Spinal cord (tissue), 9 donors: ENCODE measurements at regions not wholly inside any gene's neighbourhood (a gene's known extent, or its start where the extent isn't known, plus 50 kb on each side); places are given as distances from the start of the nearest gene placed in this dataset.
A peak's percentile ranks its signal among the peaks of the same experiment; 100 is the strongest.

Experiments used
- DNase-seq, 6 donors: peaks; one replicate each; pipeline versions ENCODE4 v3.0.0 to v3.0.0-alpha.2; 2013 to 2015; ENCODE audit warnings: low spot score in 6 of 6, low read depth in 4 of 6
- H3K27ac ChIP-seq: one replicate; pipeline ENCODE4 v1.5.1; 2013; ENCODE audit warnings: low read depth, low read length, control low read depth
- H3K27me3 ChIP-seq: one replicate; pipeline ENCODE4 v1.6.1; 2013; ENCODE audit warnings: low read length; ENCODE audit not compliant: control insufficient read depth, insufficient read depth
- H3K36me3 ChIP-seq: one replicate; pipeline ENCODE4 v1.6.1; 2013; ENCODE audit warnings: low read length; ENCODE audit not compliant: control insufficient read depth, insufficient read depth
- H3K4me1 ChIP-seq: one replicate; pipeline ENCODE4 v1.6.1; 2013; ENCODE audit warnings: low read length; ENCODE audit not compliant: control insufficient read depth, insufficient read depth
- H3K4me3 ChIP-seq: one replicate; pipeline ENCODE4 v1.5.1; 2013; ENCODE audit warnings: low read depth, low read length, control low read depth
- H3K9me3 ChIP-seq: one replicate; pipeline ENCODE4 v1.6.1; 2013; ENCODE audit warnings: low read length; ENCODE audit not compliant: control insufficient read depth, insufficient read depth
- WGBS: methylation state at CpG from one replicate; pipeline ENCODE4 v1.1.5; 2013; ENCODE audit warnings: missing lambda C conversion rate; ENCODE audit not compliant: insufficient coverage; 5-methylcytosine and 5-hydroxymethylcytosine counted together
- donor health status: healthy.

- H3K27me3 ChIP-seq, result no peaks in the 10 kb centered on the region
- WGBS, result no CpG with 5 or more reads among the region's 2 CpGs
- no peak overlapping the region for H3K27ac ChIP-seq
These were observed 551.0 kb upstream of the ZWINT start for GRCh38 chr10:56912043-56912442.

GRCh38 chr10:56905051-56905450, 544.0 kb upstream of the ZWINT start:
- no peaks in the 10 kb centered on the region for H3K27me3 ChIP-seq
- no peak overlapping the region for H3K27ac ChIP-seq
- H3K4me3 ChIP-seq, result no peak overlapping the region
- no peaks in the 10 kb centered on the region for H3K9me3 ChIP-seq
- no peaks in the 10 kb centered on the region for H3K4me1 ChIP-seq
- no peaks in the 10 kb centered on the region for H3K36me3 ChIP-seq
- DNase-seq, result no peak

More at GRCh38 chr10:56912043-56912442, 551.0 kb upstream of the ZWINT start:
- Histone ChIP-seq H3K4me1 (no peaks in the 10 kb centered on the region), H3K36me3 (no peaks in the 10 kb centered on the region), H3K4me3 (no peak overlapping the region), H3K9me3 (no peaks in the 10 kb centered on the region)
- DNase-seq, result no peak

- WGBS, result 89% methylated on average over 1 of the region's 3 CpGs
- H3K4me3 ChIP-seq, result no peak overlapping the region
These were observed 541.5 kb upstream of the ZWINT start for GRCh38 chr10:56902554-56902953.

GRCh38 chr10:56895306-56895705, 534.2 kb upstream of the ZWINT start:
- no peaks in the 10 kb centered on the region for H3K27me3 ChIP-seq
- 60% methylated on average over 1 of the region's 6 CpGs for WGBS

More at GRCh38 chr10:56902554-56902953, 541.5 kb upstream of the ZWINT start:
- DNase-seq, result no peak
- Histone ChIP-seq H3K36me3 (no peaks in the 10 kb centered on the region), H3K4me1 (no peaks in the 10 kb centered on the region), H3K27ac (no peak overlapping the region), H3K9me3 (no peaks in the 10 kb centered on the region), H3K27me3 (no peaks in the 10 kb centered on the region)

GRCh38 chr10:56881218-56881617, 520.2 kb upstream of the ZWINT start:
- 94% methylated on average over 2 of the region's 3 CpGs for WGBS
- H3K9me3 ChIP-seq, result no peaks in the 10 kb centered on the region
- H3K4me3 ChIP-seq, result no peak overlapping the region
- no peaks in the 10 kb centered on the region for H3K27me3 ChIP-seq
- H3K27ac ChIP-seq, result no peak overlapping the region
- no peaks in the 10 kb centered on the region for H3K36me3 ChIP-seq
- no peak for DNase-seq
- H3K4me1 ChIP-seq, result no peaks in the 10 kb centered on the region

More at GRCh38 chr10:56895306-56895705, 534.2 kb upstream of the ZWINT start:
- Histone ChIP-seq H3K4me3 (no peak overlapping the region), H3K4me1 (no peaks in the 10 kb centered on the region), H3K27ac (no peak overlapping the region), H3K36me3 (no peaks in the 10 kb centered on the region), H3K9me3 (no peaks in the 10 kb centered on the region)
- no peak for DNase-seq

- Histone ChIP-seq H3K27me3 (no peaks in the 10 kb centered on the region), H3K9me3 (no peaks in the 10 kb centered on the region), H3K4me1 (no peaks in the 10 kb centered on the region), H3K36me3 (no peaks in the 10 kb centered on the region), H3K27ac (no peak overlapping the region), H3K4me3 (no peak overlapping the region)
- 58% methylated on average over 4 of the region's 4 CpGs for WGBS
- peak in 1 of 6 donors; percentile 7 for DNase-seq
These were observed 519.5 kb upstream of the ZWINT start for GRCh38 chr10:56880606-56881005.

- no CpG with 5 or more reads among the region's 1 CpG for WGBS
- Histone ChIP-seq H3K4me3 (no peak overlapping the region), H3K4me1 (no peaks in the 10 kb centered on the region), H3K9me3 (no peaks in the 10 kb centered on the region), H3K27me3 (no peaks in the 10 kb centered on the region), H3K27ac (no peak overlapping the region), H3K36me3 (no peaks in the 10 kb centered on the region)
- no peak for DNase-seq
These were observed 513.9 kb upstream of the ZWINT start for GRCh38 chr10:56874950-56875349.

GRCh38 chr10:56871160-56871668, 510.2 kb upstream of the ZWINT start:
- Histone ChIP-seq H3K4me1 (no peaks in the 10 kb centered on the region), H3K36me3 (no peaks in the 10 kb centered on the region), H3K27ac (no peak overlapping the region), H3K9me3 (no peaks in the 10 kb centered on the region), H3K4me3 (no peak overlapping the region), H3K27me3 (no peaks in the 10 kb centered on the region)
- DNase-seq, result no peak

GRCh38 chr10:56867236-56867635, 506.2 kb upstream of the ZWINT start:
- WGBS, result 96% methylated on average over 3 of the region's 3 CpGs
- peak in 1 of 6 donors; percentile 30 for DNase-seq
- Histone ChIP-seq H3K9me3 (no peaks in the 10 kb centered on the region), H3K36me3 (no peaks in the 10 kb centered on the region), H3K4me1 (no peaks in the 10 kb centered on the region), H3K27ac (no peak overlapping the region), H3K27me3 (no peaks in the 10 kb centered on the region), H3K4me3 (no peak overlapping the region)

GRCh38 chr10:56856569-56856968, 495.5 kb upstream of the ZWINT start:
- H3K27ac ChIP-seq, result no peak overlapping the region
- WGBS, result no CpG with 5 or more reads among the region's 2 CpGs
- H3K4me1 ChIP-seq, result no peaks in the 10 kb centered on the region
- H3K4me3 ChIP-seq, result no peak overlapping the region
- H3K9me3 ChIP-seq, result no peaks in the 10 kb centered on the region
- no peak for DNase-seq
- no peaks in the 10 kb centered on the region for H3K27me3 ChIP-seq
- H3K36me3 ChIP-seq, result no peaks in the 10 kb centered on the region
